HG03108 (cell line): ENCODE measurements at regions not wholly inside any gene's neighbourhood (a gene's known extent, or its start where the extent isn't known, plus 50 kb on each side); places are given as distances from the start of the nearest gene placed in this dataset.

Source experiments
- ATAC-seq: cut with Tn5 transposase; IDR thresholded peaks from one replicate; pipeline ENCODE4 v1.9.1; 2021; ENCODE audit warnings: moderate library complexity; ENCODE audit not compliant: unreplicated experiment

- no peak for ATAC-seq
Observed at GRCh38 chr12:94722664-94723063, 72.3 kb upstream of the TMCC3 start.

GRCh38 chr12:94721173-94721572 lies 70.8 kb upstream of the TMCC3 start:
- ATAC-seq: peak; percentile 88

GRCh38 chr12:94718114-94718513 lies 67.8 kb upstream of the TMCC3 start:
- no peak for ATAC-seq

GRCh38 chr12:94717656-94718055 lies 67.3 kb upstream of the TMCC3 start:
- no peak for ATAC-seq

GRCh38 chr12:94717108-94717507 lies 66.8 kb upstream of the TMCC3 start:
- no peak for ATAC-seq

- ATAC-seq: no peak
Observed at GRCh38 chr12:94716339-94716738, 66.0 kb upstream of the TMCC3 start.

- no peak for ATAC-seq
Observed at GRCh38 chr12:94714378-94715114, 64.2 kb upstream of the TMCC3 start.

GRCh38 chr12:94712815-94713515 lies 62.6 kb upstream of the TMCC3 start:
- no peak for ATAC-seq

- ATAC-seq: no peak
Observed at GRCh38 chr12:94710933-94711332, 60.6 kb upstream of the TMCC3 start.

- no peak for ATAC-seq
Observed at GRCh38 chr12:94707892-94708291, 57.5 kb upstream of the TMCC3 start.

- no peak for ATAC-seq
Observed at GRCh38 chr12:94707036-94707435, 56.7 kb upstream of the TMCC3 start.

GRCh38 chr12:94706250-94706661 lies 55.9 kb upstream of the TMCC3 start:
- ATAC-seq: no peak

- ATAC-seq: no peak
Observed at GRCh38 chr12:94705676-94706075, 55.3 kb upstream of the TMCC3 start.

- ATAC-seq: no peak
Observed at GRCh38 chr12:94704452-94705306, 54.3 kb upstream of the TMCC3 start.

GRCh38 chr12:94702696-94703095 lies 52.3 kb upstream of the TMCC3 start:
- ATAC-seq: no peak

- ATAC-seq: no peak
Observed at GRCh38 chr12:94701711-94702110, 51.4 kb upstream of the TMCC3 start.

- no peak for ATAC-seq
Observed at GRCh38 chr12:94700662-94701061, 50.3 kb upstream of the TMCC3 start.
